ENCODE measurements at regions not wholly inside any gene's neighbourhood (a gene's known extent, or its start where the extent isn't known, plus 50 kb on each side); places are given as distances from the start of the nearest gene placed in this dataset.
"Not testable (repeated sequence)": the region's sequence is repeated elsewhere in the genome, so short reads cannot be mapped to it uniquely, and the experiment has no call there.

DNA sequence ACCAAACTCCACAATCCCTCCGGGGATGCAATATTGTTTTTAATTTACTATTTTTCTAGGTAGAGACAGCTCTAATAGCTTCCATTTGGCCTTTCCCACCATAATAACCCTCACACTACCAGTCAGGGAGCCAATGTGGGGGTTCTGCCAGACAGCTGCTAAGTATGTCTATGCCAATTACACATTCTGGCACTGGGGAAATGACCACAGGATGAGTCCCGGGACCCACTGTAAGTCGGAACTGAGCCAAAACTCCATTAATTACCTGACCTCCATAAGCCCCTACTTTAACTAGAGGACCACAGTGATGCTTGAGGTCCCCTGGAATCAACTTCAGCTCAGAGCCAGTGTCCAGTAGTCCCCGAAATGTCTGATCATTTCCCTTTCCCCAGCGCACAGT lies 95.2 kb upstream of the USP25 start:
- not testable (repeated sequence) for ATAC-seq (replicated peaks; ENCODE audit: extremely low read depth, poor library complexity, severe bottlenecking); H3K4me1 Mint-ChIP-seq; H3K27me3 Mint-ChIP-seq; H3K36me3 Mint-ChIP-seq (ENCODE audit: insufficient read depth); H3K4me3 Mint-ChIP-seq; H3K9me3 Mint-ChIP-seq; H3K27ac Mint-ChIP-seq (ENCODE audit: low read depth); DNase-seq (ENCODE audit: low spot score in 2 of 2)

DNA sequence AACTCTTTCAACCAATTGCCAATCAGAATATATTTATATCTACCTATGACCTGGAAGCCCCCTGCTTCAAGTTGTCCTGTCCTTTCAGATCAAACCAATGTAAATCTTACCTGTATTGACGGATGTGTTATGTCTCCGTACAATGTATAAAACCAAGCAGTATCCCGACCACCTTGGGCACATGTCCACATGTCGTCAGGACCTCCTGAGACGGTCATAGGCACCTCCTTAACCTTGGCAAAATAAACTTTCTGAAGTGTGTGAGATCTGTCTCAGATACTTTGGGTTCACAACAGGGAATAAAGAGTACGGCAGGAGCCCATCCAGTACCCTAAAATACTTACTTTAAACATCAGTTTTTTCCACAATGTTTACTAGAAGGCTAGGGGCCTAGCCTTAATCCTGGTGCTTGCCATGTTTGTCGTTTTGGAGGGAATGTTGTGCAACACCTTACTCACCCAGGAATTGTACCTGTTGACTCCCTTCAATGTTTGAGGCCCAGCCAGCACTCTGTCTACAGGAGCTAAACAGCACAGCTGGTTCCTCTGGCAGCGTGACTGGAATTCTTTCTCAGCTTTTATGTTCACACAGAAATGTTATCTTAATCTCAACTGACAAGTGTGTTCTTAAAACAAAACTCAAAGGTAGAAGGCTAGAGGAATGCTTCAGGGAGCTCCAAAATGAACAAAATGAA lies 90.8 kb upstream of the USP25 start:
- Mint-ChIP-seq H3K4me1 (no peaks in the 10 kb centered on the region), H3K36me3 (ENCODE audit: insufficient read depth) (no peaks in the 10 kb centered on the region)

DNA sequence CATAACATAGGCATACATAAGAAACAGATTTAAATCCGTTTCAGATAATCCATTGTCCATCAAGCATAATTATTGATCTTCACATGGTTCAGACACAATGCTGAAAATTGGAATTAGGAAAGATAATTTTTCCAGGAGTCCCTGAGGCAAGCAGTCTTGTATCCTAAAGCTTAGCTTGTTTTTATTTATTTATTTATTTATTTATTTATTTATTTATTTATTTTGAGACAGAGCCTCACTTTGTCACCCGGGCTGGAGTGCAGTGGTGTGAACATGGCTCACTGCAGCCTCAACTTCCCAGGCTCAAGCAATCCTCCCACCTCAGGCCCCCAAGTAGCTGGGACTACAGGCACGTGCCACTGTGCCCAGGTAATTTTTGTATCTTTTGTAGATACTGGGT lies 89.7 kb upstream of the USP25 start:
- H3K36me3 Mint-ChIP-seq (ENCODE audit: insufficient read depth); ATAC-seq (replicated peaks; ENCODE audit: extremely low read depth, poor library complexity, severe bottlenecking); H3K4me3 Mint-ChIP-seq; DNase-seq (ENCODE audit: low spot score in 2 of 2); H3K27me3 Mint-ChIP-seq; H3K27ac Mint-ChIP-seq (ENCODE audit: low read depth); H3K9me3 Mint-ChIP-seq; H3K4me1 Mint-ChIP-seq: not testable (repeated sequence)

More for the DNA sequence above, 90.8 kb upstream of the USP25 start:
- no peak for DNase-seq (ENCODE audit: low spot score in 2 of 2)
- H3K9me3 Mint-ChIP-seq: no peaks in the 10 kb centered on the region
- H3K4me3 Mint-ChIP-seq: no peak overlapping the region
- H3K27me3 Mint-ChIP-seq: no peaks in the 10 kb centered on the region
- no peak overlapping the region for H3K27ac Mint-ChIP-seq (ENCODE audit: low read depth)
- ATAC-seq (replicated peaks; ENCODE audit: extremely low read depth, poor library complexity, severe bottlenecking): no peak

DNA sequence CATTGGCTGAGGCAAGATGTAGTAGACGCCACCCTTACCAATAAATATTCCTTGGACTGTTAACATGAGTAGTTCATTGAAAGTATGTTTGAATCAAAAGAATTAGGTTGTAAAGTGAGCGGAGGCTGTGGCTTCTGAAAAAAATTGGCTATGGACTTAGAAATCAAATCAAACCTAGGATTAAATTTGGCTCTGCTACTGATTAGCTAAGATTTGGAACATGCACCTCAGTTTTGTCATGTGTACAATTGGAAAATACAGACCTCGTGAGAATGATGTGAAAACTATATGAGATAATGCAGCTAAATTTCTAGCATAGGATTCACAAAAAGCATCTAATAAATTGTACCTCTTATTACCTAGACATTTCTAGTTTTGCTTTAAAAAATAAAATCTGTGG lies 85.3 kb upstream of the USP25 start:
- no peak overlapping the region for H3K4me3 Mint-ChIP-seq
- H3K27ac Mint-ChIP-seq (ENCODE audit: low read depth): no peak overlapping the region
- no peaks in the 10 kb centered on the region for H3K36me3 Mint-ChIP-seq (ENCODE audit: insufficient read depth)
- ATAC-seq (replicated peaks; ENCODE audit: extremely low read depth, poor library complexity, severe bottlenecking): no peak
- no peaks in the 10 kb centered on the region for H3K27me3 Mint-ChIP-seq
- H3K4me1 Mint-ChIP-seq: no peaks in the 10 kb centered on the region
- H3K9me3 Mint-ChIP-seq: no peaks in the 10 kb centered on the region
- DNase-seq (ENCODE audit: low spot score in 2 of 2): no peak

DNA sequence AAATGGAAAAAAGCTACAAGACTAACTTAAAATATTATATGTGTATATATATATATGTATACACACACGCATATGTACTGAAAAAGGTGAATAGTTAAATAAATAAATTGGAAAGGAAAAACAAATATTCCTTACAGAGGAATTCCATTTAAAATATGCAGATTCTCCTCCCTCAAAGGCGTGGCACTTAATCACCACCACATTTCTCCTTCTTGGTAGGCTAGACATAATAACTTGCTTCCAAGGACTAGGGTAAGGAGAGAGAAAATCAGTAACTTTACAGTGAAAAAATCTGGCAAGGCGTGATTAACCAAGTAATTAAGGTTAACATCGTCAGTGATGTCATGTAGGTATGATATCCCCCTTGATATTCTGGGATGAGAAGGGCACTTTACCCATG lies 84.0 kb upstream of the USP25 start:
- no peaks in the 10 kb centered on the region for H3K27me3 Mint-ChIP-seq
- H3K4me1 Mint-ChIP-seq: no peaks in the 10 kb centered on the region
- no peak for DNase-seq (ENCODE audit: low spot score in 2 of 2)
- H3K4me3 Mint-ChIP-seq: no peak overlapping the region
- H3K36me3 Mint-ChIP-seq (ENCODE audit: insufficient read depth): no peaks in the 10 kb centered on the region
- no peaks in the 10 kb centered on the region for H3K9me3 Mint-ChIP-seq
- no peak for ATAC-seq (replicated peaks; ENCODE audit: extremely low read depth, poor library complexity, severe bottlenecking)
- H3K27ac Mint-ChIP-seq (ENCODE audit: low read depth): no peak overlapping the region

DNA sequence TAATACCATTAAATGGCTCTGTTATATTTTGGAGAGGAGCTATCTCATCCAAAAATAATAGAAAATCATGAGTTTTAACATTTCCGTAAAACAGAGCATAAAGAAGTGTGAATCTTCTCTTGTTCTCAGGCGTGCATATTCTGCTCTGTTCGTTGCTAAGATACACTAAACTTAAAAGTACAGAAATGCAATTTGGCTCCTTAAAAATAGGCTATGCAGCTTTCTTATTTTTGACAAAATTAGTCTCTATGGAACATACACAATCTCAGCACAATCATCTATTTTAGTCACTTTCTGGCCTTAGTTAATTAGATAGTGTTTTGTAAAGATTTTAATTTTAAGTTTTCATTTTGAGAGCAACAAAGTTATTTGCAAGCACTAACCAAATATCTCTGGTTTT lies 79.0 kb upstream of the USP25 start:
- Mint-ChIP-seq H3K27me3 (peaks cover 13% of the 10 kb centered on the region), H3K36me3 (ENCODE audit: insufficient read depth) (no peaks in the 10 kb centered on the region), H3K4me3 (no peak overlapping the region), H3K4me1 (no peaks in the 10 kb centered on the region), H3K27ac (ENCODE audit: low read depth) (no peak overlapping the region), H3K9me3 (no peaks in the 10 kb centered on the region)
- ATAC-seq (replicated peaks; ENCODE audit: extremely low read depth, poor library complexity, severe bottlenecking) (no peak), DNase-seq (ENCODE audit: low spot score in 2 of 2) (no peak)

DNA sequence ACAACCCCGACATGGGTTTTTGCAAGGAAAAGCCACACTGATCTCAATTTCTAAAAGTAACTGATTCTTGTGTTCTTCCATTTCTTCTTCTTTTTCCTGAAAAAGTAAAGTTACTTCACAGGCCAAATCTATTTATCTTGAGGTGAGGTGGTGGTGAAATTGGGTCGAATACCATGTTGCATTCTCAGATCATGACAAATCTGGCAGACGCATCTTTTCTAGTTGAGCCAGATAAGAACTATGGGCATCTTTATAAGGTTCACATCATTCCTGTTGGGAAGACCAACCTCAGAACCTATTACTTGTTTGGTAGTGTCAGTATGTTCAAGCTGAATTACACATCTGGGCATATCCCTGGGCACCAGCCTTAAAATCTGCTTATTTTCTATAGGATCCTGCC lies 78.6 kb upstream of the USP25 start:
- no peaks in the 10 kb centered on the region for H3K36me3 Mint-ChIP-seq (ENCODE audit: insufficient read depth)

DNA sequence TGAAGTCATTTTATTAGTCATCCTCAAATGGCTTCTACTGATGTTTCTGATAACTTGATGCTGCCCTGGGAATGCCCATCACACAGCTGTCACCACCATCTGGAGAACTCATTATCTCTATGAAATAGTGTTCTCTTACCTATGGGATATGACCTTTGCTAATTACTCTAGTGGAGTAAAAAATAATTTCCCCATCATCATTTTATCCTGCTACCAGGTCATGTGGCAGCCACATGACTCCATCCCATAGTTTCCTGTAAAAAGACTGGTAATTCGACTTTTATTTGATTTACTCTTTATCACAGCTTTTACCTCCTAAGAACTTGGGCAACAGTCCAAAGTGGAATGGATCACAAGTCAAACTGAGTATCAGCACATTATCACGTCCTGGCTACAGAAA lies 76.1 kb upstream of the USP25 start:
- ATAC-seq (replicated peaks; ENCODE audit: extremely low read depth, poor library complexity, severe bottlenecking): no peak
- H3K27ac Mint-ChIP-seq (ENCODE audit: low read depth): no peak overlapping the region
- no peaks in the 10 kb centered on the region for H3K4me1 Mint-ChIP-seq
- no peaks in the 10 kb centered on the region for H3K36me3 Mint-ChIP-seq (ENCODE audit: insufficient read depth)
- no peak overlapping the region for H3K4me3 Mint-ChIP-seq
- DNase-seq (ENCODE audit: low spot score in 2 of 2): no peak
- no peaks in the 10 kb centered on the region for H3K9me3 Mint-ChIP-seq
- H3K27me3 Mint-ChIP-seq: peaks cover 26% of the 10 kb centered on the region

More for the DNA sequence above, 78.6 kb upstream of the USP25 start:
- Mint-ChIP-seq H3K9me3 (no peaks in the 10 kb centered on the region), H3K27me3 (peaks cover 13% of the 10 kb centered on the region), H3K4me3 (no peak overlapping the region), H3K4me1 (no peaks in the 10 kb centered on the region), H3K27ac (ENCODE audit: low read depth) (no peak overlapping the region)
- ATAC-seq (replicated peaks; ENCODE audit: extremely low read depth, poor library complexity, severe bottlenecking) (no peak), DNase-seq (ENCODE audit: low spot score in 2 of 2) (no peak)

- DNase-seq (ENCODE audit: low spot score in 2 of 2) (no peak), ATAC-seq (replicated peaks; ENCODE audit: extremely low read depth, poor library complexity, severe bottlenecking) (no peak)
- H3K4me1 Mint-ChIP-seq: no peaks in the 10 kb centered on the region
- H3K4me3 Mint-ChIP-seq: no peak overlapping the region
- H3K36me3 Mint-ChIP-seq (ENCODE audit: insufficient read depth): no peaks in the 10 kb centered on the region
- H3K9me3 Mint-ChIP-seq: no peaks in the 10 kb centered on the region
- peaks cover 26% of the 10 kb centered on the region for H3K27me3 Mint-ChIP-seq
- no peak overlapping the region for H3K27ac Mint-ChIP-seq (ENCODE audit: low read depth)
Measured at GRCh38 chr21:15654171-15654570, 75.6 kb upstream of the USP25 start.

DNA sequence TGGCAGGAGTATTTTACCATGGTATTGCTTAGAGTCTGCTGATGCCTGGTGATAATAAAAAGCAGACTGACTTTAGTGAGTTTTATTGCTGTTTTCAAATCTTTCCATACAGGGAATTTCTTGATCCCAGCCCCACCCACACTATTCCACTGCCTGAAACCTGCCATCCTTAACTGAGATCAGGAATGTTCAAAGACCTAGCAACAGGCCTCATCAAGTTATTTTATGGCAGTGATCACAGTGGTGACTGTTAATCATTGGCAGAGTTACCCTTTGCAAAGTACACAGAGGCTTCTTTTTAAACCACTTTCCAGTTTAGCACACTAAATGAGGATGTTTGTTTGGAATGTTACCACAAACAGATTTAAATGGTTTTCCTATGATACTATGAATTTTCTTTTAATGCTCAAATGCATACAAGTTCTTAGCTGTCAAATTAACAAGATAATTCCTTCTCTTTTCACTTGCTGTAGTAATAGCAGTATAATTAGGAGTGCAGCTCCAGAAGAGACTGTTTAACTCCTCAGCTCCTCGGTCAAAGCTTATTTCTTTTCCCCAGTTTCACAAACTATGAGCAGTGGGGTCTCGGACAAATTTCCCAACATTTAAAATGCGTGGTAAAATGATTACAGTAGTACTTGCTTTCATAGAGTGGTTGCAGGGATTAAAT lies 69.9 kb upstream of the USP25 start:
- Mint-ChIP-seq H3K4me1 (no peaks in the 10 kb centered on the region), H3K9me3 (no peaks in the 10 kb centered on the region), H3K27ac (ENCODE audit: low read depth) (no peak overlapping the region), H3K4me3 (no peak overlapping the region), H3K36me3 (ENCODE audit: insufficient read depth) (no peaks in the 10 kb centered on the region), H3K27me3 (peaks cover 13% of the 10 kb centered on the region)
- ATAC-seq (replicated peaks; ENCODE audit: extremely low read depth, poor library complexity, severe bottlenecking) (no peak), DNase-seq (ENCODE audit: low spot score in 2 of 2) (no peak)

DNA sequence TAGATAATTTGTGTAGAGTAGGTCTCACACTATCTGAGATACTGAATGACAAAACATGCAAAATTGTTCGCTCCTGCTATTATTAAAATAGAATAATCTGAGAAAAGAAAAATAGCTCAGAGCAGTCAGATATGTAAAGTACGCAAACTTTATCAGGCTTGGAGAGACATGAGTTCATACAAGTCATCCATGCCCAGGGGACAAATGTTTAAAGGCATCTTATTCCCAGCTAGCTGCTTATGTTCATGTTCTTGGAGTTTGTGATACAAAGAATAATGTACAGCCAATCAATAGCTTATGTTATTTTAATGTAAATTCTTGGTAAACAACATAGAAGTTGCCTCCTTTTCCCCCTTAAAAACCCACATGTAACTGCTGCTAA lies 69.4 kb upstream of the USP25 start:
- peaks cover 13% of the 10 kb centered on the region for H3K27me3 Mint-ChIP-seq
- no peaks in the 10 kb centered on the region for H3K36me3 Mint-ChIP-seq (ENCODE audit: insufficient read depth)
- ATAC-seq (replicated peaks; ENCODE audit: extremely low read depth, poor library complexity, severe bottlenecking) (no peak), DNase-seq (ENCODE audit: low spot score in 2 of 2) (no peak)
- no peak overlapping the region for H3K27ac Mint-ChIP-seq (ENCODE audit: low read depth)
- H3K4me3 Mint-ChIP-seq: no peak overlapping the region
- H3K9me3 Mint-ChIP-seq: no peaks in the 10 kb centered on the region
- H3K4me1 Mint-ChIP-seq: no peaks in the 10 kb centered on the region

DNA sequence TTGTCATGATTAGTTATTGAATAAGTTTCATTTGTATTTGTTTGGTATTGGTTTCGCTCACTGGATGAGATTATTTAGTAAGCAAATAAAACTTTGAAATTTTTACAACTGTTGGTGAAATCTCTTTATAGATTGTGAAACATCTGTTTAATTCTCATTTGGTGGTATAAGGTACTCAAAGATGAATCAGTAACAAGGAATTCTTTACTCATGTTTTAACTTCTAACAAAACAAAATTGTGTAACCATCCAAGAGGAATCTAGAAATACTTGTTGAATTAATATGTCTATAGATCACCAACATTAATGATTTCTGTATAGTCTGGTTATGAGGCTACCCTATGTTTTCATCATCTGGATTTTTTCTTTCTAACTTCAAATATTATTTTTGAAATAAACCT lies 62.8 kb upstream of the USP25 start:
- no peak overlapping the region for H3K27ac Mint-ChIP-seq (ENCODE audit: low read depth)
- H3K4me1 Mint-ChIP-seq: no peaks in the 10 kb centered on the region
- H3K4me3 Mint-ChIP-seq: no peak overlapping the region
- H3K9me3 Mint-ChIP-seq: no peaks in the 10 kb centered on the region
- ATAC-seq (replicated peaks; ENCODE audit: extremely low read depth, poor library complexity, severe bottlenecking): no peak
- DNase-seq (ENCODE audit: low spot score in 2 of 2): no peak
- H3K27me3 Mint-ChIP-seq: no peaks in the 10 kb centered on the region
- no peaks in the 10 kb centered on the region for H3K36me3 Mint-ChIP-seq (ENCODE audit: insufficient read depth)

DNA sequence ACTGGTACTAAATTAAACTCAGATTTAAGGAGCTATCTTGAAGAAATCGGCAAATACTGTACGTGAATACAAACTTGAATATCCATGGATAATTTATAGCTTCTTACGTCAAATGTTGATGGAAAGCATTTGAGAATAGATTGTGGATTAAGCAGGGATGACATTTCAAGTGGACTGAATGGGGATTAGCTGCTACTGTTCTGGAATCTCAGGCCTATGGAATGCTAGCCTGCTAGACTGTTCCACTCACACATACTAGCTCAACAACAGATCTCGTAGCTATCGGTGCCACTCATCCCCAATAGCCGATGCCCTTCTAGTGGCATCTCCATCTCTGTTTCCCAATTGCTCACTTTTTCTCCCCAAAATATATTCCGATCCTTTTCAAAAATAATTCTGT lies 62.0 kb upstream of the USP25 start:
- Mint-ChIP-seq H3K27me3 (no peaks in the 10 kb centered on the region), H3K4me3 (no peak overlapping the region), H3K4me1 (no peaks in the 10 kb centered on the region), H3K9me3 (no peaks in the 10 kb centered on the region), H3K36me3 (ENCODE audit: insufficient read depth) (no peaks in the 10 kb centered on the region), H3K27ac (ENCODE audit: low read depth) (no peak overlapping the region)
- no peak for DNase-seq (ENCODE audit: low spot score in 2 of 2)
- ATAC-seq (replicated peaks; ENCODE audit: extremely low read depth, poor library complexity, severe bottlenecking): no peak

All from central memory CD8-positive, alpha-beta T cell (primary cell).